ENCODE measurements at regions not wholly inside any gene's neighbourhood (a gene's known extent, or its start where the extent isn't known, plus 50 kb on each side); places are given as distances from the start of the nearest gene placed in this dataset.

DNA sequence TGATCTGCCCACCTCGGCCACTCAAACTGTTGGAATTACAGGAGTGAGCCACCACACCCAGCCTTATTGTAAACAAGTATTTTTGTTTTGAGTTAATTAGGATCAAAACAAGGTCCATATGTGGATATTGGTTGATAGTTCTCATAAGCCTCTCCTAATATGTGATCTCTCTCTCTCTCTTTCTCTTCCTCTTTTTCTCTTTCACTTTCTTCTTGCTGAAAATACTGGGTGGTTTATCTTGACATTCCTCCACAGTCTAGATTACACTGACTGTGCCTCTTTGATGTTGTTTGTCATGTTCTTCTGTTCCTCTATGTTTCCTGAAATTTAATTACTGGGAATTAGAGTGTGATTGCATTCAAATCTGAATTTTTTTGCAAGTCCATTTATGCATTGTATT, 547.5 kb upstream of the NRXN1 start:
- TF ChIP-seq, protein P1, sequence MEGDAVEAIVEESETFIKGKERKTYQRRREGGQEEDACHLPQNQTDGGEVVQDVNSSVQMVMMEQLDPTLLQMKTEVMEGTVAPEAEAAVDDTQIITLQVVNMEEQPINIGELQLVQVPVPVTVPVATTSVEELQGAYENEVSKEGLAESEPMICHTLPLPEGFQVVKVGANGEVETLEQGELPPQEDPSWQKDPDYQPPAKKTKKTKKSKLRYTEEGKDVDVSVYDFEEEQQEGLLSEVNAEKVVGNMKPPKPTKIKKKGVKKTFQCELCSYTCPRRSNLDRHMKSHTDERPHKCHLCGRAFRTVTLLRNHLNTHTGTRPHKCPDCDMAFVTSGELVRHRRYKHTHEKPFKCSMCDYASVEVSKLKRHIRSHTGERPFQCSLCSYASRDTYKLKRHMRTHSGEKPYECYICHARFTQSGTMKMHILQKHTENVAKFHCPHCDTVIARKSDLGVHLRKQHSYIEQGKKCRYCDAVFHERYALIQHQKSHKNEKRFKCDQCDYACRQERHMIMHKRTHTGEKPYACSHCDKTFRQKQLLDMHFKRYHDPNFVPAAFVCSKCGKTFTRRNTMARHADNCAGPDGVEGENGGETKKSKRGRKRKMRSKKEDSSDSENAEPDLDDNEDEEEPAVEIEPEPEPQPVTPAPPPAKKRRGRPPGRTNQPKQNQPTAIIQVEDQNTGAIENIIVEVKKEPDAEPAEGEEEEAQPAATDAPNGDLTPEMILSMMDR (IDR thresholded peaks at IDR 0.05) = no peak
- TF ChIP-seq POLR2A (IDR thresholded peaks at IDR 0.05) = no peak
- TF ChIP-seq EP300 (IDR thresholded peaks at IDR 0.05) = no peak
